PC-3 (cell line): ENCODE measurements at regions not wholly inside any gene's neighbourhood (a gene's known extent, or its start where the extent isn't known, plus 50 kb on each side); places are given as distances from the start of the nearest gene placed in this dataset.

Experiments
- EZH2phosphoT487 ChIP-seq: fragments of 300-600 bp; sonication (generic); IDR thresholded peaks from 2 replicates; pipeline ENCODE4 v1.6.1; 2018; ENCODE audit warnings: mild to moderate bottlenecking, antibody characterized with exemption, low read length, borderline replicate concordance
- TF ChIP-seq, protein P1 (sequence below): fragments of 300-600 bp; sonication (generic); conservative IDR thresholded peaks from 2 replicates; pipeline ENCODE4 v1.5.1; 2017; ENCODE audit warnings: antibody characterized with exemption, low read depth, mild to moderate bottlenecking, low read length

DNA sequence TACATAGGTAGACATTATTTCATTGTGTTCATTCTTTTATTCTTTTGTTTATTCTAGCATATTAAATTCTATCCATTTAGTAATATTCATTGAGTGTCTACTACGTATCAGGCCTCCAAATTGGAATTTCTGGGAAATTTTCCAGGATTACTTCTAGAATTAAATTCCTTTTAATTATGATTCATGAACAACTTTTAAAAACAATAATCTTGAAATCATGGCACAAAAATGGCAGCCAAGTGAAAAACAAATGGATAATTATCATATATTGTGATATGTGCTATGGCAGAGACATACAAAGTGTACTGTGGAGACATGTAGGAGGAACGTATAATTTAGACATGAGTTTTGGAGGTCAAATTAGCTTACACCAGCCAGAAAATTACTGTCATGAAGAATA lies 868.5 kb downstream of the FAT4 start:
- TF ChIP-seq EZH2phosphoT487, result no peak
- TF ChIP-seq, protein P1, sequence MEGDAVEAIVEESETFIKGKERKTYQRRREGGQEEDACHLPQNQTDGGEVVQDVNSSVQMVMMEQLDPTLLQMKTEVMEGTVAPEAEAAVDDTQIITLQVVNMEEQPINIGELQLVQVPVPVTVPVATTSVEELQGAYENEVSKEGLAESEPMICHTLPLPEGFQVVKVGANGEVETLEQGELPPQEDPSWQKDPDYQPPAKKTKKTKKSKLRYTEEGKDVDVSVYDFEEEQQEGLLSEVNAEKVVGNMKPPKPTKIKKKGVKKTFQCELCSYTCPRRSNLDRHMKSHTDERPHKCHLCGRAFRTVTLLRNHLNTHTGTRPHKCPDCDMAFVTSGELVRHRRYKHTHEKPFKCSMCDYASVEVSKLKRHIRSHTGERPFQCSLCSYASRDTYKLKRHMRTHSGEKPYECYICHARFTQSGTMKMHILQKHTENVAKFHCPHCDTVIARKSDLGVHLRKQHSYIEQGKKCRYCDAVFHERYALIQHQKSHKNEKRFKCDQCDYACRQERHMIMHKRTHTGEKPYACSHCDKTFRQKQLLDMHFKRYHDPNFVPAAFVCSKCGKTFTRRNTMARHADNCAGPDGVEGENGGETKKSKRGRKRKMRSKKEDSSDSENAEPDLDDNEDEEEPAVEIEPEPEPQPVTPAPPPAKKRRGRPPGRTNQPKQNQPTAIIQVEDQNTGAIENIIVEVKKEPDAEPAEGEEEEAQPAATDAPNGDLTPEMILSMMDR, result no peak
